ENCODE measurements at regions not wholly inside any gene's neighbourhood (a gene's known extent, or its start where the extent isn't known, plus 50 kb on each side); places are given as distances from the start of the nearest gene placed in this dataset.
A peak's percentile ranks its signal among the peaks of the same experiment; 100 is the strongest.
"Not testable (repeated sequence)": the region's sequence is repeated elsewhere in the genome, so short reads cannot be mapped to it uniquely, and the experiment has no call there.

GRCh38 chr14:48005986-48006385 lies 330.6 kb upstream of the MDGA2 start:
- Mint-ChIP-seq H3K9me3 (peaks cover 24% of the 10 kb centered on the region), H3K4me1 (no peaks in the 10 kb centered on the region), H3K36me3 (no peaks in the 10 kb centered on the region), H3K4me3 (no peak overlapping the region), H3K27ac (no peak overlapping the region)
- DNase-seq (ENCODE audit: low spot score in 2 of 2) (no peak), ATAC-seq (no peak)

- peaks cover 22% of the 10 kb centered on the region for H3K9me3 Mint-ChIP-seq
- no peak overlapping the region for H3K4me3 Mint-ChIP-seq
- H3K4me1 Mint-ChIP-seq: no peaks in the 10 kb centered on the region
- H3K27ac Mint-ChIP-seq: no peak overlapping the region
- ATAC-seq (no peak), DNase-seq (ENCODE audit: low spot score in 2 of 2) (no peak)
- no peaks in the 10 kb centered on the region for H3K36me3 Mint-ChIP-seq
Observed at GRCh38 chr14:47993883-47994282, 318.5 kb upstream of the MDGA2 start.

GRCh38 chr14:47988175-47988574 lies 312.8 kb upstream of the MDGA2 start:
- Mint-ChIP-seq H3K4me3 (no peak overlapping the region), H3K4me1 (no peaks in the 10 kb centered on the region), H3K9me3 (peaks cover 11% of the 10 kb centered on the region), H3K36me3 (no peaks in the 10 kb centered on the region), H3K27ac (no peak overlapping the region)
- ATAC-seq (no peak), DNase-seq (ENCODE audit: low spot score in 2 of 2) (no peak)

- Mint-ChIP-seq H3K4me3 (no peak overlapping the region), H3K27ac (no peak overlapping the region), H3K9me3 (peaks cover 13% of the 10 kb centered on the region), H3K36me3 (no peaks in the 10 kb centered on the region), H3K4me1 (no peaks in the 10 kb centered on the region)
- ATAC-seq (no peak), DNase-seq (ENCODE audit: low spot score in 2 of 2) (no peak)
Observed at GRCh38 chr14:47978871-47979270, 303.5 kb upstream of the MDGA2 start.

GRCh38 chr14:47976139-47976538 lies 300.7 kb upstream of the MDGA2 start:
- ATAC-seq (no peak), DNase-seq (ENCODE audit: low spot score in 2 of 2) (no peak)
- Mint-ChIP-seq H3K27ac (no peak overlapping the region), H3K36me3 (no peaks in the 10 kb centered on the region), H3K4me3 (no peak overlapping the region), H3K4me1 (no peaks in the 10 kb centered on the region), H3K9me3 (peaks cover 19% of the 10 kb centered on the region)

- ATAC-seq: no peak
- Mint-ChIP-seq H3K36me3 (no peaks in the 10 kb centered on the region), H3K4me1 (no peaks in the 10 kb centered on the region)
Observed at GRCh38 chr14:47966076-47966810, 290.8 kb upstream of the MDGA2 start.

GRCh38 chr14:47961634-47962033 lies 286.2 kb upstream of the MDGA2 start:
- Mint-ChIP-seq H3K4me1 (no peaks in the 10 kb centered on the region), H3K4me3 (no peak overlapping the region), H3K27ac (no peak overlapping the region), H3K9me3 (peaks cover 10% of the 10 kb centered on the region), H3K36me3 (no peaks in the 10 kb centered on the region)
- ATAC-seq (no peak), DNase-seq (ENCODE audit: low spot score in 2 of 2) (no peak)

More at GRCh38 chr14:47966076-47966810, 290.8 kb upstream of the MDGA2 start:
- H3K27ac Mint-ChIP-seq: no peak overlapping the region
- no peak overlapping the region for H3K4me3 Mint-ChIP-seq
- H3K9me3 Mint-ChIP-seq: peaks cover 15% of the 10 kb centered on the region
- DNase-seq (ENCODE audit: low spot score in 2 of 2): no peak

- Mint-ChIP-seq H3K9me3 (peaks cover 7% of the 10 kb centered on the region), H3K4me1 (no peaks in the 10 kb centered on the region), H3K36me3 (no peaks in the 10 kb centered on the region), H3K27ac (no peak overlapping the region), H3K4me3 (no peak overlapping the region)
- DNase-seq (ENCODE audit: low spot score in 2 of 2): no peak
- ATAC-seq: no peak
Observed at GRCh38 chr14:47959740-47960139, 284.3 kb upstream of the MDGA2 start.

- Mint-ChIP-seq H3K4me1 (no peaks in the 10 kb centered on the region), H3K27ac (no peak overlapping the region), H3K36me3 (no peaks in the 10 kb centered on the region), H3K9me3 (peaks cover 9% of the 10 kb centered on the region), H3K4me3 (no peak overlapping the region)
- no peak for DNase-seq (ENCODE audit: low spot score in 2 of 2)
- ATAC-seq: no peak
Observed at GRCh38 chr14:47949006-47949405, 273.6 kb upstream of the MDGA2 start.

- Mint-ChIP-seq H3K9me3 (peaks cover 23% of the 10 kb centered on the region), H3K36me3 (no peaks in the 10 kb centered on the region), H3K27ac (no peak overlapping the region), H3K4me3 (no peak overlapping the region), H3K4me1 (no peaks in the 10 kb centered on the region)
- DNase-seq (ENCODE audit: low spot score in 2 of 2) (no peak), ATAC-seq (no peak)
Observed at GRCh38 chr14:47935332-47935731, 259.9 kb upstream of the MDGA2 start.

GRCh38 chr14:47929334-47929733 lies 253.9 kb upstream of the MDGA2 start:
- peaks cover 24% of the 10 kb centered on the region for H3K9me3 Mint-ChIP-seq
- H3K4me1 Mint-ChIP-seq: no peaks in the 10 kb centered on the region
- no peak overlapping the region for H3K27ac Mint-ChIP-seq
- no peak overlapping the region for H3K4me3 Mint-ChIP-seq
- no peak for ATAC-seq
- no peaks in the 10 kb centered on the region for H3K36me3 Mint-ChIP-seq
- DNase-seq (ENCODE audit: low spot score in 2 of 2): no peak

GRCh38 chr14:47921133-47921532 lies 245.7 kb upstream of the MDGA2 start:
- DNase-seq (ENCODE audit: low spot score in 2 of 2) (no peak), ATAC-seq (no peak)
- Mint-ChIP-seq H3K4me1 (no peaks in the 10 kb centered on the region), H3K4me3 (no peak overlapping the region), H3K27ac (no peak overlapping the region), H3K36me3 (no peaks in the 10 kb centered on the region), H3K9me3 (peaks cover 10% of the 10 kb centered on the region)

- H3K36me3 Mint-ChIP-seq: no peaks in the 10 kb centered on the region
- no peak overlapping the region for H3K27ac Mint-ChIP-seq
- peaks cover 14% of the 10 kb centered on the region for H3K9me3 Mint-ChIP-seq
- DNase-seq (ENCODE audit: low spot score in 2 of 2): no peak
- ATAC-seq: no peak
- H3K4me3 Mint-ChIP-seq: no peak overlapping the region
- no peaks in the 10 kb centered on the region for H3K4me1 Mint-ChIP-seq
Observed at GRCh38 chr14:47919997-47920396, 244.6 kb upstream of the MDGA2 start.

- Mint-ChIP-seq H3K4me3 (no peak overlapping the region), H3K9me3 (peaks cover 15% of the 10 kb centered on the region), H3K4me1 (no peaks in the 10 kb centered on the region), H3K27ac (no peak overlapping the region), H3K36me3 (no peaks in the 10 kb centered on the region)
- DNase-seq (ENCODE audit: low spot score in 2 of 2) (no peak), ATAC-seq (peak; percentile 37)
Observed at GRCh38 chr14:47919334-47919846, 244.0 kb upstream of the MDGA2 start.

- DNase-seq (ENCODE audit: low spot score in 2 of 2): no peak
- H3K36me3 Mint-ChIP-seq: no peaks in the 10 kb centered on the region
- H3K27ac Mint-ChIP-seq: no peak overlapping the region
- H3K4me1 Mint-ChIP-seq: no peaks in the 10 kb centered on the region
- H3K4me3 Mint-ChIP-seq: no peak overlapping the region
- H3K9me3 Mint-ChIP-seq: peaks cover 16% of the 10 kb centered on the region
- no peak for ATAC-seq
Observed at GRCh38 chr14:47917344-47917954, 242.0 kb upstream of the MDGA2 start.

GRCh38 chr14:47901141-47901540 lies 225.7 kb upstream of the MDGA2 start:
- H3K36me3 Mint-ChIP-seq; DNase-seq (ENCODE audit: low spot score in 2 of 2); H3K27ac Mint-ChIP-seq; H3K4me3 Mint-ChIP-seq; ATAC-seq; H3K9me3 Mint-ChIP-seq; H3K4me1 Mint-ChIP-seq: not testable (repeated sequence)

Measured in stimulated activated effector memory CD8-positive, alpha-beta T cell treated with anti-CD3 and anti-CD28 coated beads, Interleukin-12 subunit alpha, Interleukin-12 subunit beta, amount 100 ng/mL, for 72 hours (primary cell).